DLD1 (cell line): ENCODE measurements at regions not wholly inside any gene's neighbourhood (a gene's known extent, or its start where the extent isn't known, plus 50 kb on each side); places are given as distances from the start of the nearest gene placed in this dataset.
"Not testable (repeated sequence)": the region's sequence is repeated elsewhere in the genome, so short reads cannot be mapped to it uniquely, and the experiment has no call there.

ENCODE experiments used
- in situ Hi-C: cut with HindIII; loops from 2 replicates; pipeline ENCODE4 v1.10.0; 2017; ENCODE audit warnings: low sequenced_read_pairs

GRCh38 chr10:3959370-3960325, 174.6 kb upstream of the KLF6 start:
- in situ Hi-C loops: no loop called here

- in situ Hi-C loops: no loop called here
Observed at GRCh38 chr10:3958472-3958996, 173.5 kb upstream of the KLF6 start.

- in situ Hi-C loops: no loop called here
Observed at GRCh38 chr10:3955955-3956617, 171.1 kb upstream of the KLF6 start.

GRCh38 chr10:3955493-3955892, 170.5 kb upstream of the KLF6 start:
- in situ Hi-C loops: no loop called here

- in situ Hi-C loops: no loop called here
Observed at GRCh38 chr10:3954615-3955014, 169.6 kb upstream of the KLF6 start.

GRCh38 chr10:3954007-3954406, 169.0 kb upstream of the KLF6 start:
- in situ Hi-C loops: not testable (repeated sequence)

GRCh38 chr10:3951993-3952392, 167.0 kb upstream of the KLF6 start:
- in situ Hi-C loops: no loop called here

- in situ Hi-C loops: no loop called here
Observed at GRCh38 chr10:3950676-3951275, 165.8 kb upstream of the KLF6 start.

- in situ Hi-C loops: no loop called here
Observed at GRCh38 chr10:3949711-3950110, 164.7 kb upstream of the KLF6 start.

GRCh38 chr10:3948843-3949242, 163.8 kb upstream of the KLF6 start:
- in situ Hi-C loops: no loop called here

- in situ Hi-C loops: no loop called here
Observed at GRCh38 chr10:3946234-3947229, 161.5 kb upstream of the KLF6 start.

GRCh38 chr10:3945026-3945425, 160.0 kb upstream of the KLF6 start:
- in situ Hi-C loops: no loop called here

GRCh38 chr10:3944591-3944990, 159.6 kb upstream of the KLF6 start:
- in situ Hi-C loops: no loop called here

GRCh38 chr10:3943695-3944257, 158.8 kb upstream of the KLF6 start:
- in situ Hi-C loops: no loop called here

- in situ Hi-C loops: no loop called here
Observed at GRCh38 chr10:3942937-3943489, 158.0 kb upstream of the KLF6 start.

- in situ Hi-C loops: no loop called here
Observed at GRCh38 chr10:3941676-3942075, 156.7 kb upstream of the KLF6 start.

GRCh38 chr10:3936422-3937040, 151.5 kb upstream of the KLF6 start:
- in situ Hi-C loops: no loop called here

- in situ Hi-C loops: no loop called here
Observed at GRCh38 chr10:3935933-3936359, 150.9 kb upstream of the KLF6 start.

- in situ Hi-C loops: no loop called here
Observed at GRCh38 chr10:3935141-3935540, 150.1 kb upstream of the KLF6 start.
